HEK293 (cell line): ENCODE measurements at regions not wholly inside any gene's neighbourhood (a gene's known extent, or its start where the extent isn't known, plus 50 kb on each side); places are given as distances from the start of the nearest gene placed in this dataset.

ENCODE experiments used
- CTCF ChIA-PET: fragments of 350-600 bp; formaldehyde crosslinking; extraction: SDS; loops from one replicate; lab custom pipeline; 2021; ENCODE audit warnings: antibody characterized with exemption; lab: Yijun Ruan, JAX
- POLR2A ChIA-PET: fragments of 300-600 bp; formaldehyde crosslinking; extraction: SDS; loops from one replicate; lab custom pipeline; 2020; ENCODE audit warnings: antibody characterized with exemption, inconsistent platforms; lab: Yijun Ruan, JAX
- H3K27ac ChIP-seq: fragments of 200-500 bp; sonication (Bioruptor generic); 2 replicates; pipeline ENCODE4 v1.5.1; 2014; ENCODE audit warnings: low read depth, low read length, control low read depth, inconsistent platforms; ENCODE audit errors: extremely low read depth
- H3K36me3 ChIP-seq, 2 experiments: fragments of 200-500 bp in 1 of 2; sonication (Bioruptor generic) in 1 of 2; 1 replicate in 1 of 2; 2 replicates in 1 of 2; pipeline ENCODE4 v1.5.1; 2014 to 2017; ENCODE audit warnings: inconsistent platforms in 2 of 2, low read length in 2 of 2; ENCODE audit not compliant: control insufficient read depth in 2 of 2, insufficient read depth in 1 of 2
- H3K4me1 ChIP-seq: fragments of 200-500 bp; sonication (Bioruptor generic); 2 replicates; pipeline ENCODE4 v1.5.1; 2014; ENCODE audit warnings: mild to moderate bottlenecking, low read length, inconsistent platforms; ENCODE audit not compliant: control insufficient read depth, insufficient read depth
- H3K4me3 ChIP-seq: 2 replicates; pipeline ENCODE4 v1.5.1; 2011; ENCODE audit warnings: low read depth, mild to moderate bottlenecking, control low read depth, low read length, moderate library complexity
- H3K9me3 ChIP-seq: fragments of 200-500 bp; sonication (Bioruptor generic); 2 replicates; pipeline ENCODE4 v1.5.1; 2014; ENCODE audit warnings: low read depth, low read length, inconsistent platforms; ENCODE audit not compliant: control insufficient read depth, insufficient read depth
- HOXD13 ChIP-seq: sonication (generic); formaldehyde crosslinking; IDR thresholded peaks from 2 replicates; pipeline ENCODE4 v1.8.0; 2022; ENCODE audit warnings: missing genetic modification reagents, borderline replicate concordance
- REPIN1 ChIP-seq: fragments of 450-650 bp; formaldehyde crosslinking; IDR thresholded peaks from 2 replicates; pipeline ENCODE4 v1.5.1; 2017; ENCODE audit warnings: missing biosample characterization, missing genetic modification characterization, low read depth
- YY1 ChIP-seq: fragments of 450-650 bp; formaldehyde crosslinking; IDR thresholded peaks from 2 replicates; pipeline ENCODE4 v1.5.1; 2018; ENCODE audit warnings: missing biosample characterization, missing genetic modification characterization
- ZNF223 ChIP-seq: fragments of 450-650 bp; formaldehyde crosslinking; IDR thresholded peaks from 2 replicates; pipeline ENCODE4 v1.5.1; 2016; ENCODE audit warnings: missing biosample characterization, missing genetic modification characterization
- ZNF266 ChIP-seq: fragments of 450-650 bp; formaldehyde crosslinking; IDR thresholded peaks from 2 replicates; pipeline ENCODE4 v1.5.1; 2016; ENCODE audit warnings: missing biosample characterization, missing genetic modification characterization, low read depth
- ZNF416 ChIP-seq: fragments of 450-650 bp; formaldehyde crosslinking; IDR thresholded peaks from 2 replicates; pipeline ENCODE4 v1.5.1; 2016; ENCODE audit warnings: missing biosample characterization, missing genetic modification characterization
- ZNF670 ChIP-seq: fragments of 450-650 bp; formaldehyde crosslinking; IDR thresholded peaks from 2 replicates; pipeline ENCODE4 v1.5.1; 2016; ENCODE audit warnings: missing biosample characterization, missing genetic modification characterization, low read depth
- ZNF707 ChIP-seq: fragments of 450-650 bp; formaldehyde crosslinking; IDR thresholded peaks from 2 replicates; pipeline ENCODE4 v1.5.1; 2016; ENCODE audit warnings: missing biosample characterization, missing genetic modification characterization
- ZNF747 ChIP-seq: fragments of 450-650 bp; formaldehyde crosslinking; IDR thresholded peaks from 2 replicates; pipeline ENCODE4 v1.5.1; 2016; ENCODE audit warnings: missing biosample characterization, missing genetic modification characterization
- ZXDB ChIP-seq: fragments of 450-650 bp; formaldehyde crosslinking; IDR thresholded peaks from 2 replicates; pipeline ENCODE4 v1.5.1; 2016; ENCODE audit warnings: missing biosample characterization, missing genetic modification characterization
- TF ChIP-seq, protein P1 (sequence below): fragments of 450-650 bp; formaldehyde crosslinking; IDR thresholded peaks from 2 replicates; pipeline ENCODE4 v1.5.1; 2016; ENCODE audit warnings: missing biosample characterization, missing genetic modification characterization
- TF ChIP-seq, protein P2 (sequence below): fragments of 450-650 bp; formaldehyde crosslinking; IDR thresholded peaks from 2 replicates; pipeline ENCODE4 v1.5.1; 2016; ENCODE audit warnings: missing biosample characterization, missing genetic modification characterization
- TF ChIP-seq, protein P3 (sequence below): fragments of 450-650 bp; formaldehyde crosslinking; IDR thresholded peaks from 2 replicates; pipeline ENCODE4 v1.5.1; 2016; ENCODE audit warnings: missing biosample characterization, missing genetic modification characterization, borderline replicate concordance
- TF ChIP-seq, protein P4 (sequence below): fragments of 450-650 bp; formaldehyde crosslinking; IDR thresholded peaks from 2 replicates; pipeline ENCODE4 v1.5.1; 2016; ENCODE audit warnings: missing biosample characterization, missing genetic modification characterization
- TF ChIP-seq, protein P5 (sequence below): fragments of 450-650 bp; formaldehyde crosslinking; IDR thresholded peaks from 2 replicates; pipeline ENCODE4 v1.5.1; 2016; ENCODE audit warnings: missing biosample characterization, missing genetic modification characterization, low read depth
- TF ChIP-seq, protein P6 (sequence below): fragments of 450-650 bp; formaldehyde crosslinking; conservative IDR thresholded peaks from 2 replicates; pipeline ENCODE4 v1.5.1; 2016; ENCODE audit warnings: low read depth, missing biosample characterization, missing genetic modification characterization
- TF ChIP-seq, protein P7 (sequence below): fragments of 450-650 bp; formaldehyde crosslinking; IDR thresholded peaks from 2 replicates; pipeline ENCODE4 v1.5.1; 2016; ENCODE audit warnings: missing biosample characterization, missing genetic modification characterization

DNA sequence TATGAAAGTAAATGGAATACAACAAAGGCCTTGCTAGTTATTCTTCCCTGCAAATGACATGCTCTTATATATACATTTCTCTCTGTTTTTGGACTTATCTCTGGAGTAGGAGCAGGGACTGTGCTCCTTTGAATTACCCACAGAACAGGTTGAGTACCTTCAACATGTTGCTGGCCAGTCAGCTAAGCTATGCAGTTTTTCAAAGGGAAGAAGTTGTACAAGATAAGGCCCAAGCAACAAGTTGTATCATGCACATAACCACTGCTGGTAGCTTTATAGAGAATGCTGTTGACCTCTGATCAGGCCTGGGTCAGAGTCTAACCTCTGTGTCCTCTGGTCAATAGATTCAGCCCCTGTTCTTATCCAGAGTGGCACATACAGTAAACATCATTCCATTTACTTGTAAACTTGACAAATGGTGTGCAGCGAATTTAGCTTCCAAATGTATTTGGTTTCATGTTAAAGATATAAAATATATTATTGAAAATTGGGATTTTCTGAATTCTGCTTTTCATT lies 99.6 kb downstream of the C11orf87 start:
- no peaks in the 10 kb centered on the region for H3K36me3 ChIP-seq
- H3K9me3 ChIP-seq, result no peaks in the 10 kb centered on the region
- POLR2A ChIA-PET, result no interaction called here
- CTCF ChIA-PET, result interaction anchor here (0.6 kb wide), 1 partner anchor 1024 kb away, joined by 3 read pairs; no protein-coding TSS in a partner anchor
- H3K4me3 ChIP-seq, result no peak overlapping the region
- H3K4me1 ChIP-seq, result no peaks in the 10 kb centered on the region
- TF ChIP-seq HOXD13 (CRISPR knock-in tag) (no peak), ZXDB (tag by site-specific recombination) (no peak), ZNF266 (tag by site-specific recombination) (no peak), ZNF223 (tag by site-specific recombination) (no peak), ZNF416 (no peak), ZNF747 (tag by site-specific recombination) (no peak), REPIN1 (tag by site-specific recombination) (no peak), YY1 (tag by site-specific recombination) (no peak), ZNF707 (tag by site-specific recombination) (no peak), ZNF670 (tag by site-specific recombination) (no peak)
- TF ChIP-seq, protein P1, sequence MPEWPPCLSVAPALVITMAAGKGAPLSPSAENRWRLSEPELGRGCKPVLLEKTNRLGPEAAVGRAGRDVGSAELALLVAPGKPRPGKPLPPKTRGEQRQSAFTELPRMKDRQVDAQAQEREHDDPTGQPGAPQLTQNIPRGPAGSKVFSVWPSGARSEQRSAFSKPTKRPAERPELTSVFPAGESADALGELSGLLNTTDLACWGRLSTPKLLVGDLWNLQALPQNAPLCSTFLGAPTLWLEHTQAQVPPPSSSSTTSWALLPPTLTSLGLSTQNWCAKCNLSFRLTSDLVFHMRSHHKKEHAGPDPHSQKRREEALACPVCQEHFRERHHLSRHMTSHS (tag by site-specific recombination), result no peak
- TF ChIP-seq, protein P2, sequence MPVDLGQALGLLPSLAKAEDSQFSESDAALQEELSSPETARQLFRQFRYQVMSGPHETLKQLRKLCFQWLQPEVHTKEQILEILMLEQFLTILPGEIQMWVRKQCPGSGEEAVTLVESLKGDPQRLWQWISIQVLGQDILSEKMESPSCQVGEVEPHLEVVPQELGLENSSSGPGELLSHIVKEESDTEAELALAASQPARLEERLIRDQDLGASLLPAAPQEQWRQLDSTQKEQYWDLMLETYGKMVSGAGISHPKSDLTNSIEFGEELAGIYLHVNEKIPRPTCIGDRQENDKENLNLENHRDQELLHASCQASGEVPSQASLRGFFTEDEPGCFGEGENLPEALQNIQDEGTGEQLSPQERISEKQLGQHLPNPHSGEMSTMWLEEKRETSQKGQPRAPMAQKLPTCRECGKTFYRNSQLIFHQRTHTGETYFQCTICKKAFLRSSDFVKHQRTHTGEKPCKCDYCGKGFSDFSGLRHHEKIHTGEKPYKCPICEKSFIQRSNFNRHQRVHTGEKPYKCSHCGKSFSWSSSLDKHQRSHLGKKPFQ (tag by site-specific recombination), result no peak
- TF ChIP-seq, protein P3, sequence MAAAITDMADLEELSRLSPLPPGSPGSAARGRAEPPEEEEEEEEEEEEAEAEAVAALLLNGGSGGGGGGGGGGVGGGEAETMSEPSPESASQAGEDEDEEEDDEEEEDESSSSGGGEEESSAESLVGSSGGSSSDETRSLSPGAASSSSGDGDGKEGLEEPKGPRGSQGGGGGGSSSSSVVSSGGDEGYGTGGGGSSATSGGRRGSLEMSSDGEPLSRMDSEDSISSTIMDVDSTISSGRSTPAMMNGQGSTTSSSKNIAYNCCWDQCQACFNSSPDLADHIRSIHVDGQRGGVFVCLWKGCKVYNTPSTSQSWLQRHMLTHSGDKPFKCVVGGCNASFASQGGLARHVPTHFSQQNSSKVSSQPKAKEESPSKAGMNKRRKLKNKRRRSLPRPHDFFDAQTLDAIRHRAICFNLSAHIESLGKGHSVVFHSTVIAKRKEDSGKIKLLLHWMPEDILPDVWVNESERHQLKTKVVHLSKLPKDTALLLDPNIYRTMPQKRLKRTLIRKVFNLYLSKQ (tag by site-specific recombination), result no peak
- TF ChIP-seq, protein P4, sequence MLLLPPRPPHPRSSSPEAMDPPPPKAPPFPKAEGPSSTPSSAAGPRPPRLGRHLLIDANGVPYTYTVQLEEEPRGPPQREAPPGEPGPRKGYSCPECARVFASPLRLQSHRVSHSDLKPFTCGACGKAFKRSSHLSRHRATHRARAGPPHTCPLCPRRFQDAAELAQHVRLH (tag by site-specific recombination), result no peak
- TF ChIP-seq, protein P5, sequence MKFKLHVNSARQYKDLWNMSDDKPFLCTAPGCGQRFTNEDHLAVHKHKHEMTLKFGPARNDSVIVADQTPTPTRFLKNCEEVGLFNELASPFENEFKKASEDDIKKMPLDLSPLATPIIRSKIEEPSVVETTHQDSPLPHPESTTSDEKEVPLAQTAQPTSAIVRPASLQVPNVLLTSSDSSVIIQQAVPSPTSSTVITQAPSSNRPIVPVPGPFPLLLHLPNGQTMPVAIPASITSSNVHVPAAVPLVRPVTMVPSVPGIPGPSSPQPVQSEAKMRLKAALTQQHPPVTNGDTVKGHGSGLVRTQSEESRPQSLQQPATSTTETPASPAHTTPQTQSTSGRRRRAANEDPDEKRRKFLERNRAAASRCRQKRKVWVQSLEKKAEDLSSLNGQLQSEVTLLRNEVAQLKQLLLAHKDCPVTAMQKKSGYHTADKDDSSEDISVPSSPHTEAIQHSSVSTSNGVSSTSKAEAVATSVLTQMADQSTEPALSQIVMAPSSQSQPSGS (tag by site-specific recombination), result no peak
- TF ChIP-seq, protein P6, sequence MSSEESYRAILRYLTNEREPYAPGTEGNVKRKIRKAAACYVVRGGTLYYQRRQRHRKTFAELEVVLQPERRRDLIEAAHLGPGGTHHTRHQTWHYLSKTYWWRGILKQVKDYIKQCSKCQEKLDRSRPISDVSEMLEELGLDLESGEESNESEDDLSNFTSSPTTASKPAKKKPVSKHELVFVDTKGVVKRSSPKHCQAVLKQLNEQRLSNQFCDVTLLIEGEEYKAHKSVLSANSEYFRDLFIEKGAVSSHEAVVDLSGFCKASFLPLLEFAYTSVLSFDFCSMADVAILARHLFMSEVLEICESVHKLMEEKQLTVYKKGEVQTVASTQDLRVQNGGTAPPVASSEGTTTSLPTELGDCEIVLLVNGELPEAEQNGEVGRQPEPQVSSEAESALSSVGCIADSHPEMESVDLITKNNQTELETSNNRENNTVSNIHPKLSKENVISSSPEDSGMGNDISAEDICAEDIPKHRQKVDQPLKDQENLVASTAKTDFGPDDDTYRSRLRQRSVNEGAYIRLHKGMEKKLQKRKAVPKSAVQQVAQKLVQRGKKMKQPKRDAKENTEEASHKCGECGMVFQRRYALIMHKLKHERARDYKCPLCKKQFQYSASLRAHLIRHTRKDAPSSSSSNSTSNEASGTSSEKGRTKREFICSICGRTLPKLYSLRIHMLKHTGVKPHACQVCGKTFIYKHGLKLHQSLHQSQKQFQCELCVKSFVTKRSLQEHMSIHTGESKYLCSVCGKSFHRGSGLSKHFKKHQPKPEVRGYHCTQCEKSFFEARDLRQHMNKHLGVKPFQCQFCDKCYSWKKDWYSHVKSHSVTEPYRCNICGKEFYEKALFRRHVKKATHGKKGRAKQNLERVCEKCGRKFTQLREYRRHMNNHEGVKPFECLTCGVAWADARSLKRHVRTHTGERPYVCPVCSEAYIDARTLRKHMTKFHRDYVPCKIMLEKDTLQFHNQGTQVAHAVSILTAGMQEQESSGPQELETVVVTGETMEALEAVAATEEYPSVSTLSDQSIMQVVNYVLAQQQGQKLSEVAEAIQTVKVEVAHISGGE (tag by site-specific recombination), result no peak
- TF ChIP-seq, protein P7, sequence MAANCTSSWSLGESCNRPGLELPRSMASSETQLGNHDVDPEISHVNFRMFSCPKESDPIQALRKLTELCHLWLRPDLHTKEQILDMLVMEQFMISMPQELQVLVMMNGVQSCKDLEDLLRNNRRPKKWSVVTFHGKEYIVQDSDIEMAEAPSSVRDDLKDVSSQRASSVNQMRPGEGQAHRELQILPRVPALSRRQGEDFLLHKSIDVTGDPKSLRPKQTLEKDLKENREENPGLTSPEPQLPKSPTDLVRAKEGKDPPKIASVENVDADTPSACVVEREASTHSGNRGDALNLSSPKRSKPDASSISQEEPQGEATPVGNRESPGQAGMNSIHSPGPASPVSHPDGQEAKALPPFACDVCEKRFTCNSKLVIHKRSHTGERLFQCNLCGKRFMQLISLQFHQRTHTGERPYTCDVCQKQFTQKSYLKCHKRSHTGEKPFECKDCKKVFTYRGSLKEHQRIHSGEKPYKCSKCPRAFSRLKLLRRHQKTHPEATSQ (tag by site-specific recombination), result no peak
- no peak overlapping the region for H3K27ac ChIP-seq
